WI38 (cell line): ENCODE measurements at regions not wholly inside any gene's neighbourhood (a gene's known extent, or its start where the extent isn't known, plus 50 kb on each side); places are given as distances from the start of the nearest gene placed in this dataset.

Experiments
- H3K4me3 ChIP-seq: 2 replicates; pipeline ENCODE4 v1.5.1; 2011; ENCODE audit warnings: low read depth, mild to moderate bottlenecking, control low read depth, low read length
- CTCF ChIP-seq: IDR thresholded peaks from 2 replicates; pipeline ENCODE4 v1.5.1; 2012; ENCODE audit warnings: low read depth, mild to moderate bottlenecking, control low read depth, low read length

DNA sequence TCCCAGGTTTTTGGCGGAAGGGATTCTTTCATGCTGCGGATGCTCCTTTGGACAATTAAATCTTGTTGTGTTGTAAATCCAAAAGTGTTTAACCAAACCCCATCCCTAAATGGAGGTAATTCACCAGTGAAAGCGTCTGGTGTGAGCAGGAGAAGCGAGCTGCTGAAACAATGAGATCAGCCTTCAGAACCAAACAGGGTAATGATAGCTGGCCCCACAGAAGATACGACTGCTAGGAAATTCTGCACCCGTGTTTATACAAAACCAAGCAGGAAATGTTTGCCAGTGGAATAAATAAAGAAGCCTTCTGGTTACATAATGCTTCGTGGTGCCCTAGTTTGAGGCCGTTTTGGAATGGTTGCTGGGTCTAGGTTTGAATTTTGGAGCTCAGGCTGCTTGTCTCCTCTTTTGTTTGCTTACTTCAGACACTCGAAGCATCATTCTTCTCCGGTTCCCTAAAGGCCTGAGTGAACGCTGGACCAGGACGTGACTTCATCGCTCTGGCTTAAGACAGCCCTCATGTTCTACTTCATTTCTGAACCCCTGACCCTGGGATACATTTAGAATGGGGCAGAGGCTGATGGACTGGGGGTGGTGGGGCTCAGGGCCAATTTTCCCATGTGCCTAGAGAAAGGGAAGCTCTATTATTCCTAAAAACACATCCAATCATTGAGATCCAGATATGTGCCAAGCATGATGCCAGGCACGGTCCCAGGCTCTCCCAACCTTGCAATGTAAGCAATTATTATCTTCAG, 61.6 kb upstream of the JAG1 start:
- TF ChIP-seq CTCF: no peak
- H3K4me3 ChIP-seq: no peak overlapping the region

GRCh38 chr20:10739134-10739533, 65.3 kb upstream of the JAG1 start:
- H3K4me3 ChIP-seq: peak overlapping the region; percentile 39

DNA sequence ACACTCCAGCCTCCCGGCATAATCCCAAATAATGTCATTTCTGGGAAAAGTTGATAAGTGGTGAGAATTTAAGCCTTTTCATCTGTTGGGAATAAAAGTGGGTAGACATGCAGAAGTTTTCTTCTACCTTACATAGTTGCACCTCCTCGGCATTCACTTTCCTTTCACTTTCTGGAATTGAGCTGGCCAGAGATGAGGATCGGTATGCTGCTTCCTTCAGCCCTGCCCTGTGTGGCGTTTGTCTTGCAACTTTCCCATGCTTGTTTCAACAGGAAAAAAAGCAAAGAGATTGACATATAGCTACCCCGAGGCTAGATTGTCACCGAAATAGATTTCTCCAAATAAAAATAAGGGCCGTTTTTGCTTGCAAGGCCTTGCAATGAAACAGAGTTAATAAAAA, 65.8 kb upstream of the JAG1 start:
- no peak for TF ChIP-seq CTCF
- H3K4me3 ChIP-seq: peak overlapping the region; percentile 39

More at GRCh38 chr20:10739134-10739533, 65.3 kb upstream of the JAG1 start:
- TF ChIP-seq CTCF: no peak

DNA sequence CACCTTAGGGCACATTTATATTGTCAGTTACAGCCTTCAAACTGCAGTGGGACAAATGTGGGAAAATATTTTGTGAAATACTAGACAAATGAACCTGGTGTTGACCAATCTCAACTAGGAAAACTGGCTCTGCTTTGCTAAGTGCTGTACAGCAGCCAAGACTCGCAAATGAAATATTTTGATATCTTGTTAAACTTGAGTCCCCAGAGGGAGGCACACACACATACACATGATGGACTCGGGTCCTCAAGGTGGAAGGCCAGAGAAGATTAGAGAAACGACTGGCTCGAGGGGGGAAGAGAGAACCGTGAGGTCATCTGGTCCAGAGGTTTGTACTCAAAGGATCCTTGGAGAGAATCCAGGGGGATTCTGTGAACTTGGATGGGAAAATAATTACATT, 67.3 kb upstream of the JAG1 start:
- no peak for TF ChIP-seq CTCF

GRCh38 chr20:10745790-10746189, 72.0 kb upstream of the JAG1 start:
- TF ChIP-seq CTCF: no peak
- no peak overlapping the region for H3K4me3 ChIP-seq

More for the DNA sequence above, 67.3 kb upstream of the JAG1 start:
- H3K4me3 ChIP-seq: no peak overlapping the region

GRCh38 chr20:10747019-10747418, 73.2 kb upstream of the JAG1 start:
- no peak for TF ChIP-seq CTCF
- H3K4me3 ChIP-seq: no peak overlapping the region

DNA sequence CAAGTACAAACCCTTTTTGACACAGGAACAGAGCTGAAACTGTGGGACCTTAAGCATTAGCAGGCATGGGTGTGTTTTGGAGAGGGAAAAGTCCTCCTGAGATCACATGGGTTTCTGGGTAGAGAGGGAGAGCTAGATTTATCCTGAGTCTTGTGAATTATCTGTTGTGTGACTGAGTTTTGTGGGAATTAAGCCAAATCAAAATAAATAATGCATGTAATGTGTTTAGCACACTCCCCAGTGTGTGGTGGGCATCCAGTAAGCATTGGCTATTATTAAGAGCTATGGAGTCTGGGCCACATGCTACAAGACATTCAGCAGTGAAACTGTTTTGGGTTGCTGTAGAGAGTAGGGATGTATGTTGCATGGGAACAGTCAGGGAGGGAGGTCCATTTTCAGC, 75.3 kb upstream of the JAG1 start:
- H3K4me3 ChIP-seq: no peak overlapping the region
- TF ChIP-seq CTCF: no peak
